GM12865 (cell line): ENCODE measurements at regions not wholly inside any gene's neighbourhood (a gene's known extent, or its start where the extent isn't known, plus 50 kb on each side); places are given as distances from the start of the nearest gene placed in this dataset.
"Not testable (repeated sequence)": the region's sequence is repeated elsewhere in the genome, so short reads cannot be mapped to it uniquely, and the experiment has no call there.

ENCODE experiments used
- DNase-seq: peaks from one replicate; pipeline ENCODE4 v3.0.0; 2010; ENCODE audit warnings: low read depth
- H3K4me3 ChIP-seq: 2 replicates; pipeline ENCODE4 v1.5.1; 2011; ENCODE audit warnings: mild to moderate bottlenecking, low read depth, low read length, control low read depth
- TF ChIP-seq, protein P1 (sequence below): IDR thresholded peaks from 2 replicates; pipeline ENCODE4 v1.5.1; 2011; ENCODE audit warnings: low read length, control low read depth, low read depth, inconsistent platforms; ENCODE audit not compliant: insufficient read depth; ENCODE audit errors: missing control alignments

- TF ChIP-seq, protein P1, sequence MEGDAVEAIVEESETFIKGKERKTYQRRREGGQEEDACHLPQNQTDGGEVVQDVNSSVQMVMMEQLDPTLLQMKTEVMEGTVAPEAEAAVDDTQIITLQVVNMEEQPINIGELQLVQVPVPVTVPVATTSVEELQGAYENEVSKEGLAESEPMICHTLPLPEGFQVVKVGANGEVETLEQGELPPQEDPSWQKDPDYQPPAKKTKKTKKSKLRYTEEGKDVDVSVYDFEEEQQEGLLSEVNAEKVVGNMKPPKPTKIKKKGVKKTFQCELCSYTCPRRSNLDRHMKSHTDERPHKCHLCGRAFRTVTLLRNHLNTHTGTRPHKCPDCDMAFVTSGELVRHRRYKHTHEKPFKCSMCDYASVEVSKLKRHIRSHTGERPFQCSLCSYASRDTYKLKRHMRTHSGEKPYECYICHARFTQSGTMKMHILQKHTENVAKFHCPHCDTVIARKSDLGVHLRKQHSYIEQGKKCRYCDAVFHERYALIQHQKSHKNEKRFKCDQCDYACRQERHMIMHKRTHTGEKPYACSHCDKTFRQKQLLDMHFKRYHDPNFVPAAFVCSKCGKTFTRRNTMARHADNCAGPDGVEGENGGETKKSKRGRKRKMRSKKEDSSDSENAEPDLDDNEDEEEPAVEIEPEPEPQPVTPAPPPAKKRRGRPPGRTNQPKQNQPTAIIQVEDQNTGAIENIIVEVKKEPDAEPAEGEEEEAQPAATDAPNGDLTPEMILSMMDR = no peak
- H3K4me3 ChIP-seq = no peak overlapping the region
- no peak for DNase-seq
Observed at GRCh38 chr5:162274679-162275078, 207.1 kb downstream of the GABRG2 start.

DNA sequence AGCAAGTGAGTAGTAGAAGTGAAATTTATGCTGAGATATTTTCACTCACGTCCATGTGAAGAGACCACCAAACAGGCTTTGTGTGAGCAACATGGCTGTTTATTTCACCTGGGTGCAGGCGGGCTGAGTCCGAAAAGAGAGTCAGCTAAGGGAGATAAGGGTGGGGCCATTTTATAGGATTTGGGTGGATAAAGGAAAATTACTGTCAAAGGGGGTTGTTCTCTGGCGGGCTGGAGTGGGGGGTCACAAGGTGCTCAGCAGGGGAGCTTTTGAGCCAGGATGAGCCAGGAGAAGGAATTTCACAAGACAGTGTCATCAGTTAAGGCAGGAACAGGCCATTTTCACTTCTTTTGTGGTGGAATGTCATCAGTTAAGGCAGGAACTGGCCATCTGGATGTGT, 207.8 kb downstream of the GABRG2 start:
- not testable (repeated sequence) for H3K4me3 ChIP-seq, DNase-seq

DNA sequence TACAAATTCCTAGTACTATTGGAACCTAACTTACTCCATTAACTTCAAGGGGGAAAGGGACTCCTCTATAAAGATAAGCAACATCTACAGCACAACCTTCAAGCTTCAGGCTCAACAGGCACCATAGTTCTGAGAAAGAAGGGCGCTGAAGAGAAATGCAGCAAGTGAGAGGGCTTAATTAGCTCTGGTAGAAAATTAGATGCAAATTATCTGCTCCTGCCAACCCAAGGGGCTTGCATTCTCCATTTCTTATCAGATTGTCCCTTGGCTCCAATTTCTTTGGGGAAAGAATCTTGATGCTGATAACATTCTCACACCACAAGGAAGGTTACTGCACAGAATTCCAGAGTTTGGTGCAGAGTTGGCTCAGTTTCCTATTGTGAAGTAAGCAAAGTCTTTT, 214.6 kb downstream of the GABRG2 start:
- DNase-seq = no peak
- TF ChIP-seq, protein P1 = no peak
- H3K4me3 ChIP-seq = no peak overlapping the region

- no peak for DNase-seq
Observed at GRCh38 chr5:162283609-162284008, 216.0 kb downstream of the GABRG2 start.

GRCh38 chr5:162288647-162289296, 221.2 kb downstream of the GABRG2 start:
- DNase-seq = peak; percentile 16
- TF ChIP-seq, protein P1 = no peak
- H3K4me3 ChIP-seq = no peak overlapping the region

More at GRCh38 chr5:162283609-162284008, 216.0 kb downstream of the GABRG2 start:
- H3K4me3 ChIP-seq = no peak overlapping the region
- TF ChIP-seq, protein P1 = no peak

DNA sequence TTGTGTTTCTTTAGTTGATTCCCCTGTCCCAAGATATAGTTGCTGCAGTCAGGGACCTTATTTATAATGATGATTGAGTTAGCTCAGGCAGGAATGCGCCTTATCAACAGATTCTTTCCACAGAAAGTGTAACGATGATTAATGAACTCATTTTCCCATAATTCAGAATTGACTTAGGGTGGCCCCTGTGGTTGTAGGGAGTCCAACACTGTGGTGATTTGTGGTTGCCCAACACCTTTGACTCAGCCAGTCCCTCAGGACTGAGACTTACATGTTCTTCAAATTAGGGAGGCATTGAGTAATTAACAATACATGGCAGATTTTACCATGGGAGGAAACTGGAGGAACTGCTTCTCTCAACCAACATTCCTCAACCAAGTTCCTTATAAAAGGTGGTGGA, 221.9 kb downstream of the GABRG2 start:
- DNase-seq = no peak
- TF ChIP-seq, protein P1 = no peak
- H3K4me3 ChIP-seq = no peak overlapping the region

DNA sequence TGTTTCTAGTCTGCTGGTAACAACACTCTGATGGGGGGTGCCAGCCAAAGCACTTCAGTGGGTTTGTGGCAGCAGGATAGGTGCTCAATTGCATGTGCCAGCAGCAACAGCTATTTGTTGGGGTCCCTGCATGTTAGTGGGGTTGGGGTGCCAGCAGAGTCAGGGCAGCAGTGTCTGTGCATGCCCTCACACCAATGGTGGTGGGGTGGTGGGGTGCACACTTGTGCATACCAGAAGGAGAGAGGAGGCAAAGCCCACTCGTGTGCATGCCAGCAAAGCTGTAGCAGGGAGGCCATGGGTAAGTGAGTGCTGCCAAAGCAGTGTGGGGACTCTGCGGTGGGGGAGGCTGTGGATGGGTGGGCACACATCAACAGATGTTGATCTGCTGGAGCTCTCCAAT, 232.2 kb downstream of the GABRG2 start:
- no peak overlapping the region for H3K4me3 ChIP-seq
- DNase-seq = no peak
- TF ChIP-seq, protein P1 = no peak
